GM19328 (cell line): ENCODE measurements at regions not wholly inside any gene's neighbourhood (a gene's known extent, or its start where the extent isn't known, plus 50 kb on each side); places are given as distances from the start of the nearest gene placed in this dataset.

ENCODE experiments used
- ATAC-seq: cut with Tn5 transposase; IDR thresholded peaks from one replicate; pipeline ENCODE4 v1.9.1; 2021; ENCODE audit warnings: mild to moderate bottlenecking, moderate library complexity; ENCODE audit not compliant: unreplicated experiment

GRCh38 chr6:126603410-126603809, 263.5 kb downstream of the CENPW start:
- no peak for ATAC-seq

- no peak for ATAC-seq
These were observed 265.2 kb downstream of the CENPW start for GRCh38 chr6:126605089-126605488.

DNA sequence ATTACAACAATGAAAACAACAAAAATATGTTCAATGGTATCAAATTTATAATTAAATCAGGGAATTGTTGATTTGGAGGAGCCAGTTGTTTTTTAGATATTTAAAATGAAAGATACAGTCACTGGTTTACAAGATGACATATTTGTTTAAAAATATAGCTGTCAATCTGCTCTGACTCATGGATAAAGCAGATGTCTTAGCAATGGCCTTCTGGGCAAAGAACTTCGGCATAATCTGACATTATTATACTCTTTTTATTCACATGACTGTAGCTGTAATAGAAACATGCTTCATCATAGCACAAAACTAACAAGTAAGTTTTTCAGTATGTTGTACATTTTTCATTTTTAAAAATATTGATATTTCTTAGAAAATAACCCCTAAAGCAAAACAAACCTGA, 267.4 kb downstream of the CENPW start:
- ATAC-seq: no peak

GRCh38 chr6:126608681-126609080, 268.8 kb downstream of the CENPW start:
- ATAC-seq: no peak

DNA sequence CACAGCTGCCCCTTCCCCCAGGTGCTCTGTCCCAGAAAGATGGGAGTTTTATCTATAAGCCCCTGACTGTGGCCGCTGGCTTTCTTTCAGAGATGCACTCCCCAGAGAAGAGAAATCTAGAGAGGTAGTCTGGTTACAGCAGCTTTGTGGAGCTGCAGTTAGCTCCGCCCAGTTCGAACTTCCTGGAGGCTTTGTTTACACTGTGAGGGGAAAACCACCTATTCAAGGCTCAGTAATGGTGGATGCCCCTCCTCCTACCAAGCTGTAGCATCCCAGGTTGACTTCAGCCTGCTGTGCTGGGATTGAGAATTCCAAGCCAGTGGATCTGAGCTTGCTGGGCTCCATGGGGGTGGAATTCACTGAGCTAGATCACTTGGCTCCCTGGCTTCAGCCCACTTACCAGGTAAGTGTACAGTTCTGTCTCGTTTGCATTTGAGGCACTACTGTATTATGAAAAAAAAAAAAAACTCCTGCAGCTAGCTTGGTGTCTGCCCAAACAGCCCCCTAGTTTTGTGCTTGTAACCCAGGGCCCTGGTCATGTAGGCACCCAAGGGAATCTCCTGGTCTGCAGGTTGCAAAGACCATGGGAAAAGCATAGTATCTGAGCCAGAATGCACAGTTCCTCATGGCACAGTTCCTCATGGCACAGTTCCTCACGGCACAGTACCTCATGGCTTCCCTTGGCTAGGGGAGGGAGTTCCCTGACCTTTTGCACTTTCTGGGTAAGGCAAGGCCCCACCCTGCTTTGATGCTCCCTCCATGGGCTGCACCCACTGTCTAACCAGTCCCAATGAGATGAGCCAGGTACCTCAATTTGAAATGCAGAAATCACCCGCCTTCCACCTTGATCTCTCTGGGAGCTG, 275.0 kb downstream of the CENPW start:
- no peak for ATAC-seq

DNA sequence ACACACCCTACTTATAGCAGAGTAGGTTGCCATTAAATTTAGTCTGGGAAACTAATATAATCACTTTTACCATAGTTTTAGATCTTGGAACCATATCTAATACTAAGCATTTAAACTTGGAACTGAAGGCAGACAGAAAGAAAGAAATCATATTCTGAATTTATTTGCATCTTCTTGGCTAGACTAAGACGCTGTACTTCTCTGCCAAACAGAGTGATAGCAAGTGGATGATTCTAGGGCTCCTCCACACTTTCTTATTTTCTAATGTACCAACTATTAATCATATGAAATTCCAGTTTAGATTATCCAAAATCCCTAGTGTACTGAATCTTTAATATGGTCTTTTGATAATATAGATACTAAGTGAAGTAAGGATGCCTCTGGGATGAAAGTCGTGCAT, 277.0 kb downstream of the CENPW start:
- ATAC-seq: no peak

- ATAC-seq: no peak
These were observed 278.9 kb downstream of the CENPW start for GRCh38 chr6:126618639-126619343.

DNA sequence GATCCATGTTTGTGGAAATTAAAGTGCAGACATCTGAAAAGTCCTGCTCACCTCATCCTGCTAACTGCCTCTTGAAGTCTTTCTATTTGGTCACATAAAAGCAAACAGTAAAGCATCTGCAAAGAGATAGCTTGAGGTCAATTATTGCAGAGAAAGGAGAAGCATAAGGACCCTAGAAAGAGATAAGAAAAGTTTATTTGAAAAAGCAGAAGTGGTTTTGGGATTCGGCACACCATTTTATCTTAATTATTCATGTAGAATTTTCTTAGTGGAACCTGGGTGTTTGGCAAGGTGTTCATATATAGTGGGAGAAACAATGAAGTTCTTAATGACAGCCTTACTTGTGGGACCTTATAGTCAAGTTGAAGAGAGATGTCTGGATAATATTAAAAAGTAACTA, 280.8 kb downstream of the CENPW start:
- no peak for ATAC-seq

GRCh38 chr6:126625019-126625418, 285.1 kb downstream of the CENPW start:
- ATAC-seq: no peak

DNA sequence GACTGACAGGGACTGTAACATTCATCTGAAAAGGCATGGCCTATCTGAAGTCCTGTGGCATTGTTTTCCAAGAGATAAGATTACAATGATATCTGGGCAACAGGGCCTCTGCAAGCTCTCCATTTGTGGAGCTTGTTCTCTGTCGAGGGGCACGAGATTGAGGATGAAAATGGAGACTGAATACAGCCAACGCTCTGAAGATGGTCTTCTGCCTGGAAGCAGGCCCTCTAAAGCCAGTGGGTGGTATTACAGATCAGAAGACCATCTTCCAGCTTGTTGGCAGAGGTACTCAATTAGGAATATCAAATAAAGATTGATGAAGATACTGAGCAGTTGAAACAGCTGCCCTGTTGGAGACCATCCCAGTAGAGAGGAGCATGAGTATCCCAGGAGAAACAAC, 288.2 kb downstream of the CENPW start:
- ATAC-seq: no peak

DNA sequence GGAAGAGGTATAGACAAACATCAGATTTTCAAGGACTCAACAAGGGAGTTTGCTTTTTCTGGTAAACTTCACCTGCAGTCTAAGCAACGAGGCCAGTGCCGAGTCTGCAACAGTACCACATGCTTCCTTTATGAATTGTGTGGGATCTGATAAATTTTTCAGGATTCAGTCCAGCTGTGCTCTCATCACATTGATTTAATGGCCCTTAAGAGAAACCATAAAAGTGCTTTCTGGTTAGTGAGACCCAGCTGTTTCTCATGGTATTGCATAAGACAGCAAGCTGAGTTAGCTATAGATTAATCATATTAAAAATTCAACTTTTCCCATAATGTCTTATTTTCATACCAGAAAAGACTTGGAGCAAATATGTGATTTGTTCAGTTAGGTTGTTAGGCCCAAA, 291.4 kb downstream of the CENPW start:
- ATAC-seq: no peak

DNA sequence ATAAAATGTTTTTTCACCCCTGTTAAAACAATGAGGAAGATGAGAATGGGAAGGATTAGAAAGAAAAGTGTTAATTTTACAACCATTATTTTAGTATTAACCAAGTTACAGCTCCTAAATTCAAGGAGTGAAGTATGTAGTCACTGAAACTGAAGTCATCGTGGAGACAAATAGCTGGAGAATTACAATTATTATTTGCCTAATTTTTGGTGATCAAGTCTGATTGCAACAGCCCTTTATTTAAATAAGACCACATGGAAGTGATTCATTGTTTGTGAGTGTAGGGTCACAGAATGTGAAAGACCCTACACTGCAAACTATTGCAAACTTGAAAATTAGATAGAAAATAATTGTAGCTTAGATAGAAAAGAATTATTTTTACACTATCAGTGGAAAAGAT, 292.4 kb downstream of the CENPW start:
- ATAC-seq: no peak

- ATAC-seq: no peak
These were observed 293.5 kb downstream of the CENPW start for GRCh38 chr6:126633373-126633772.

- no peak for ATAC-seq
These were observed 300.4 kb downstream of the CENPW start for GRCh38 chr6:126640356-126640755.

DNA sequence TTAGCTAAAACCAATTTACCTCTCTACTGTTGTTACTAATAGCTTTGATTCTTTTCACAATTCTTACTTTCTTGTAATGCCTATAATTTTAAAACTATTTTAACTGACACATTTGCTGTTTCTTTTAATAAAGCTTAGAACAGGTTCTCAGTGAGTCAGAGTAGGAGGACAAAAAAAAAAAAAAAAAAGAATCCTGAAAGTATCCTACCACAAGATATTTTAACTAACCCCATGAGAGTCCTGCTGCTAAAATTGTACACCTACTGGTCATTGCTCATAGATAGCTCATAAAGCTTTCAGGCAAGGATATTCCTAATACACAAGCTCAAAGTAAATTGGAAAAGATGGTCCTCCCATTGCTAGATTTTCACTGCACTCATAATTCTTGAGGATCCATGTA, 301.0 kb downstream of the CENPW start:
- ATAC-seq: no peak

GRCh38 chr6:126641641-126642040, 301.7 kb downstream of the CENPW start:
- no peak for ATAC-seq

- no peak for ATAC-seq
These were observed 303.4 kb downstream of the CENPW start for GRCh38 chr6:126643352-126643751.

GRCh38 chr6:126650931-126651330, 311.0 kb downstream of the CENPW start:
- no peak for ATAC-seq

- ATAC-seq: no peak
These were observed 317.8 kb downstream of the CENPW start for GRCh38 chr6:126657561-126658175.

GRCh38 chr6:126660376-126660775, 320.5 kb downstream of the CENPW start:
- ATAC-seq: no peak

GRCh38 chr6:126661646-126662045, 321.7 kb downstream of the CENPW start:
- no peak for ATAC-seq

GRCh38 chr6:126662966-126663365, 323.1 kb downstream of the CENPW start:
- ATAC-seq: no peak
